HCT116 (cell line): ENCODE measurements at regions not wholly inside any gene's neighbourhood (a gene's known extent, or its start where the extent isn't known, plus 50 kb on each side); places are given as distances from the start of the nearest gene placed in this dataset.

ENCODE experiments used
- ATAC-seq: fragments of 200-7000 bp; cut with Tn5 transposase; 2 replicates; pipeline ENCODE4 v1.9.1; 2020; ENCODE audit warnings: mild to moderate bottlenecking, moderate library complexity
- BruUV-seq: library from RNA; stranded (reverse); fragments of 400-500 nt; replicated peaks from 2 replicates; lab custom pipeline; 2021; lab: Mats Ljungman, UMichigan
- CTCF ChIA-PET: fragments of 300-600 bp; sonication (Branson Sonifier 250); formaldehyde crosslinking; loops from one replicate; lab custom pipeline; 2021; ENCODE audit warnings: antibody characterized with exemption; lab: Charles Lee
- POLR2A ChIA-PET: fragments of 300-600, 350-600 bp; sonication (Branson Sonifier 250); formaldehyde crosslinking; loops from one replicate; lab custom pipeline; 2021; ENCODE audit warnings: antibody characterized with exemption; lab: Charles Lee
- RAD21 ChIA-PET, 2 experiments: fragments of 300-600 bp; sonication (Branson Sonifier 250); formaldehyde crosslinking; loops; one replicate each; lab custom pipeline; 2023; ENCODE audit warnings: low total read pairs in 2 of 2; ENCODE audit not compliant: uncharacterized antibody in 2 of 2, unreplicated experiment in 2 of 2, low non-redundant PET in 1 of 2; lab: Charles Lee
- DNase-seq: peaks from one replicate; pipeline ENCODE4 v3.0.0-alpha.2; 2010; ENCODE audit warnings: low read depth, low spot score
- H2AFZ ChIP-seq: fragments of 200-600 bp; shearing (Covaris generic), sonication (generic); 2 replicates; pipeline ENCODE4 v1.6.1; 2017; ENCODE audit warnings: low read depth, mixed run types, mixed read lengths, antibody characterized with exemption, low read length; ENCODE audit not compliant: poor library complexity, severe bottlenecking
- H3K27ac ChIP-seq: 2 replicates; pipeline ENCODE4 v1.5.1; 2012; ENCODE audit warnings: low read depth, low read length
- H3K27me3 ChIP-seq: fragments of 200-600 bp; sonication (generic); 2 replicates; pipeline ENCODE4 v1.6.1; 2016; ENCODE audit warnings: mixed run types, low read length, mixed read lengths; ENCODE audit not compliant: insufficient read depth
- H3K36me3 ChIP-seq, 2 experiments: fragments of 200-500 bp in 1 of 2; fragments of 200-600 bp in 1 of 2; sonication (Bioruptor generic) in 1 of 2; sonication (generic) in 1 of 2; 2 replicates each; pipeline versions ENCODE4 v1.5.1 to v1.6.1; 2014 to 2016; ENCODE audit warnings: low read length in 2 of 2, inconsistent platforms in 1 of 2, mixed read lengths in 1 of 2, mixed run types in 1 of 2; ENCODE audit not compliant: insufficient read depth in 2 of 2, control insufficient read depth in 1 of 2
- H3K4me1 ChIP-seq, 2 experiments: fragments of 200-600 bp in 1 of 2; sonication (generic) in 1 of 2; 2 replicates each; pipeline versions ENCODE4 v1.5.1 to v1.6.1; 2012 to 2017; ENCODE audit warnings: low read length in 2 of 2, inconsistent platforms in 1 of 2, mild to moderate bottlenecking in 1 of 2, mixed read lengths in 1 of 2, mixed run types in 1 of 2, moderate library complexity in 1 of 2; ENCODE audit not compliant: insufficient read depth in 2 of 2, control insufficient read depth in 1 of 2
- H3K4me2 ChIP-seq: fragments of 200-600 bp; sonication (generic); 2 replicates; pipeline ENCODE4 v1.6.1; 2017; ENCODE audit warnings: mixed run types, low read length, mixed read lengths
- H3K4me3 ChIP-seq, 2 experiments: fragments of 200-600 bp in 1 of 2; sonication (generic) in 1 of 2; replicated peaks in 1 of 2; 2 replicates each; pipeline ENCODE4 v1.5.1; 2011 to 2016; ENCODE audit warnings: low read length in 2 of 2, control low read depth in 1 of 2, low read depth in 1 of 2, mild to moderate bottlenecking in 1 of 2, mixed read lengths in 1 of 2, mixed run types in 1 of 2
- H3K79me2 ChIP-seq: fragments of 200-600 bp; sonication (generic); 2 replicates; pipeline ENCODE4 v1.6.1; 2017; ENCODE audit warnings: mild to moderate bottlenecking, mixed run types, low read length, moderate library complexity, mixed read lengths; ENCODE audit not compliant: insufficient read depth
- H3K9ac ChIP-seq: fragments of 200-600 bp; sonication (generic); 2 replicates; pipeline ENCODE4 v1.6.1; 2016; ENCODE audit warnings: low read length, mixed read lengths
- H3K9me2 ChIP-seq: fragments of 200-600 bp; sonication (generic), shearing (Covaris generic); 2 replicates; pipeline ENCODE4 v1.6.1; 2017; ENCODE audit warnings: mixed run types, mild to moderate bottlenecking, moderate library complexity; ENCODE audit not compliant: insufficient read depth
- H3K9me3 ChIP-seq, 2 experiments: fragments of 200-500 bp in 1 of 2; fragments of 200-600 bp in 1 of 2; sonication (Bioruptor generic) in 1 of 2; sonication (generic) in 1 of 2; 2 replicates each; pipeline ENCODE4 v1.6.1; 2014 to 2017; ENCODE audit warnings: low read length in 2 of 2, mixed read lengths in 2 of 2, inconsistent platforms in 1 of 2, low read depth in 1 of 2, mild to moderate bottlenecking in 1 of 2, mixed run types in 1 of 2, moderate library complexity in 1 of 2; ENCODE audit not compliant: control insufficient read depth in 1 of 2, insufficient read depth in 1 of 2
- H4K20me1 ChIP-seq: fragments of 200-600 bp; sonication (generic), shearing (Covaris generic); 2 replicates; pipeline ENCODE4 v1.6.1; 2017; ENCODE audit warnings: mixed run types, mild to moderate bottlenecking, moderate library complexity; ENCODE audit not compliant: insufficient read depth
- CBX3 ChIP-seq: IDR thresholded peaks from 2 replicates; pipeline ENCODE4 v1.6.1; 2012; ENCODE audit warnings: low read depth
- EZH2 ChIP-seq: fragments of 200-600 bp; sonication (generic); IDR thresholded peaks from 2 replicates; pipeline ENCODE4 v1.6.1; 2017; ENCODE audit warnings: antibody characterized with exemption, mixed run types
- EZH2phosphoT487 ChIP-seq: fragments of 200-600 bp; IDR thresholded peaks from 2 replicates; pipeline ENCODE4 v1.6.1; 2018; ENCODE audit warnings: antibody characterized with exemption, borderline replicate concordance
- JUND ChIP-seq: IDR thresholded peaks from 2 replicates; pipeline ENCODE4 v1.6.1; 2012
- SIN3A ChIP-seq: IDR thresholded peaks from 2 replicates; pipeline ENCODE4 v1.6.1; 2012; ENCODE audit warnings: low read depth
- SRF ChIP-seq: IDR thresholded peaks from 2 replicates; pipeline ENCODE4 v1.6.1; 2012; ENCODE audit warnings: low read depth
- YY1 ChIP-seq: IDR thresholded peaks from 2 replicates; pipeline ENCODE4 v1.6.1; 2011; ENCODE audit warnings: low read length, low read depth, moderate library complexity, mild to moderate bottlenecking; ENCODE audit not compliant: insufficient replicate concordance; ENCODE audit errors: extremely low read depth
- ZFX ChIP-seq: fragments of 450-650 bp; IDR thresholded peaks from 2 replicates; pipeline ENCODE4 v1.6.1; 2017
- ZNF274 ChIP-seq: fragments of 200-500 bp; sonication (Bioruptor generic); IDR thresholded peaks from 2 replicates; pipeline ENCODE4 v1.6.1; 2014; ENCODE audit warnings: mild to moderate bottlenecking, low read depth, low read length, inconsistent platforms
- intact Hi-C: fragments of 100-400 bp; cut with micrococcal nuclease; formaldehyde crosslinking; loops from 2 replicates; pipeline ENCODE4 v1.10.0; 2022
- TF ChIP-seq, protein P1 (sequence below): IDR thresholded peaks from 2 replicates; pipeline ENCODE4 v1.6.1; 2011; ENCODE audit warnings: mild to moderate bottlenecking, low read length, moderate library complexity; ENCODE audit not compliant: insufficient replicate concordance; ENCODE audit errors: extremely low read depth
- TF ChIP-seq, protein P2 (sequence below): IDR thresholded peaks from 2 replicates; pipeline ENCODE4 v1.6.1; 2012

DNA sequence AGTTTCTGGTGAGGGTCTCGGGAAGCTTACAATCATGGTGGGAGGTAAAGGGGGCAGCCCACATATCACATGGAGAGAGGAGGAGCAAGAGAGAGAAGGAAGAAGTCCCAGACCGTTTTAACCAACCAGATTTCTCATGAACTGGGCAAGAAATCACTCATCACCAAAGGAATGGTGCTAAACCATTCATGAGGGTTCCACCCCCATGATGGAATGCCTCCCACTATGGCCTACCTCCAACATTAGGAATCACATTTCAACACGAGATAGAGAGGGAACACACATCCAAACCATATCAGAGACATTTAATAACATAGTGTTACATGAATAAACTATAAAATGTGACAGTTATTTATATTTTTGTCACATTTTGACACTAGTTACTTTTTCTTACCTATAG lies 214.8 kb upstream of the MAGI2 start:
- ChIA-PET RAD21 (no interaction called here), CTCF (no interaction called here), POLR2A (no interaction called here)
- Histone ChIP-seq H3K79me2 (no peaks in the 10 kb centered on the region), H3K27me3 (no peaks in the 10 kb centered on the region), H3K9me2 (no peaks in the 10 kb centered on the region), H3K9me3 (no peaks in the 10 kb centered on the region), H3K4me3 (no peak overlapping the region), H3K9ac (no peak overlapping the region), H3K4me2 (no peak overlapping the region), H4K20me1 (no peaks in the 10 kb centered on the region), H3K4me1 (no peaks in the 10 kb centered on the region), H2AFZ (no peak overlapping the region), H3K27ac (no peak overlapping the region), H3K36me3 (no peaks in the 10 kb centered on the region)
- ATAC-seq (no peak), DNase-seq (no peak)
- TF ChIP-seq SRF, result no peak
- TF ChIP-seq YY1, result no peak
- no peak for TF ChIP-seq ZFX
- no peak for TF ChIP-seq EZH2phosphoT487
- no peak for TF ChIP-seq SIN3A
- no peak for TF ChIP-seq JUND
- TF ChIP-seq, protein P1, sequence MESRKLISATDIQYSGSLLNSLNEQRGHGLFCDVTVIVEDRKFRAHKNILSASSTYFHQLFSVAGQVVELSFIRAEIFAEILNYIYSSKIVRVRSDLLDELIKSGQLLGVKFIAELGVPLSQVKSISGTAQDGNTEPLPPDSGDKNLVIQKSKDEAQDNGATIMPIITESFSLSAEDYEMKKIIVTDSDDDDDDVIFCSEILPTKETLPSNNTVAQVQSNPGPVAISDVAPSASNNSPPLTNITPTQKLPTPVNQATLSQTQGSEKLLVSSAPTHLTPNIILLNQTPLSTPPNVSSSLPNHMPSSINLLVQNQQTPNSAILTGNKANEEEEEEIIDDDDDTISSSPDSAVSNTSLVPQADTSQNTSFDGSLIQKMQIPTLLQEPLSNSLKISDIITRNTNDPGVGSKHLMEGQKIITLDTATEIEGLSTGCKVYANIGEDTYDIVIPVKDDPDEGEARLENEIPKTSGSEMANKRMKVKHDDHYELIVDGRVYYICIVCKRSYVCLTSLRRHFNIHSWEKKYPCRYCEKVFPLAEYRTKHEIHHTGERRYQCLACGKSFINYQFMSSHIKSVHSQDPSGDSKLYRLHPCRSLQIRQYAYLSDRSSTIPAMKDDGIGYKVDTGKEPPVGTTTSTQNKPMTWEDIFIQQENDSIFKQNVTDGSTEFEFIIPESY, result no peak
- no peak for TF ChIP-seq EZH2
- no peak for TF ChIP-seq CBX3
- no peak for TF ChIP-seq ZNF274
- TF ChIP-seq, protein P2, sequence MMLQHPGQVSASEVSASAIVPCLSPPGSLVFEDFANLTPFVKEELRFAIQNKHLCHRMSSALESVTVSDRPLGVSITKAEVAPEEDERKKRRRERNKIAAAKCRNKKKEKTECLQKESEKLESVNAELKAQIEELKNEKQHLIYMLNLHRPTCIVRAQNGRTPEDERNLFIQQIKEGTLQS, result no peak
- no TSS peak for BruUV-seq
- intact Hi-C loops, result no loop called here
